ENCODE measurements at regions not wholly inside any gene's neighbourhood (a gene's known extent, or its start where the extent isn't known, plus 50 kb on each side); places are given as distances from the start of the nearest gene placed in this dataset.

DNA sequence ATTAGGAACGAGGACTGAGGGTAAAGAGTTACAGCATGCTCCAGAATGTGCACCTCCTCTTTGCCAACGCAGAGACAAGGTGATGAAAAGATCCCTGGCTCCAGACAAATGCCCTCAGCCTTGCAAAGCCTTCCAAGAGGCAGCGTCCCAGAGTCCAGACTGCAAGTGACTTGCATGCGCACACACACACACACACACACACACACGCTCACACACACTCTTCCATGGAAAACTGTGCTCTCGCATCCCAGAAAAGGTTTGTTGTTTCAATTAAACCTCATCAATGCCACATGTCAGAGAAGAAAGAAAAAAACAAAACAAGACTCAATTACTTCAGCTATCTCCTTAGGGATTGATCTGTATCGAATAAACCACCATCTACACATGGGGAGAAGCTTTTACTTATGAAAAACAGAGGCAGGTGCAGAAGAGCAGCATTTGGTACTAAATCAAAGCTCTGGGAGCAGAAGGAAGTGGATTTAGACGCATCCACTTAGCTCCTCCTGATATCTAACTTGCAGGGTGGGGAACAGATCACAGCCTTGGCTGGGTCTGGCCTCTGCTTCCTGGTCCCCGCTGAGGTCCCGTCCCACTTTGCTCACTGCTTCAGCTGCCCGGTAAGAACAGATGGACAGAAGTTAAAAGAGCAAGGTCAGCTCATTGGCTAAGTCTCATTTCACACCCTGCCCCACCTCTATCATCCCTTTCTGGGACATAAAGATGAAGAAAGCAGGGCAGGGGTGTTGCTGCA, 249.8 kb upstream of the BLID start:
- TF ChIP-seq CTCF (IDR thresholded peaks at IDR 0.05; ENCODE audit: low read depth, low read length, missing input control) (no peak), YY1 (IDR thresholded peaks at IDR 0.05) (no peak), ATF3 (IDR thresholded peaks at IDR 0.05) (no peak), FOXA1 (IDR thresholded peaks at IDR 0.05) (no peak)
